Esophagus muscularis mucosa (tissue), 3 donors: ENCODE measurements at regions not wholly inside any gene's neighbourhood (a gene's known extent, or its start where the extent isn't known, plus 50 kb on each side); places are given as distances from the start of the nearest gene placed in this dataset.

Experiments
- POLR2A ChIP-seq: fragments of 450-650 bp; IDR thresholded peaks from one replicate; pipeline ENCODE4 v1.6.1; 2017; ENCODE audit warnings: antibody characterized with exemption, moderate library complexity, mild to moderate bottlenecking, low read depth
- POLR2AphosphoS5 ChIP-seq, 2 donors: sonication (generic); formaldehyde crosslinking; IDR thresholded peaks; one replicate each; pipeline ENCODE4 v1.6.1; 2017; ENCODE audit warnings: antibody characterized with exemption in 2 of 2
- TF ChIP-seq, protein P1 (sequence below), 3 experiments: fragments of 200-600 bp in 2 of 3; fragments of 450-650 bp in 1 of 3; sonication (generic) in 2 of 3; IDR thresholded peaks; one replicate each; pipeline ENCODE4 v1.5.1; 2017 to 2019; ENCODE audit warnings: antibody characterized with exemption in 3 of 3, mild to moderate bottlenecking in 2 of 3, moderate library complexity in 1 of 3

DNA sequence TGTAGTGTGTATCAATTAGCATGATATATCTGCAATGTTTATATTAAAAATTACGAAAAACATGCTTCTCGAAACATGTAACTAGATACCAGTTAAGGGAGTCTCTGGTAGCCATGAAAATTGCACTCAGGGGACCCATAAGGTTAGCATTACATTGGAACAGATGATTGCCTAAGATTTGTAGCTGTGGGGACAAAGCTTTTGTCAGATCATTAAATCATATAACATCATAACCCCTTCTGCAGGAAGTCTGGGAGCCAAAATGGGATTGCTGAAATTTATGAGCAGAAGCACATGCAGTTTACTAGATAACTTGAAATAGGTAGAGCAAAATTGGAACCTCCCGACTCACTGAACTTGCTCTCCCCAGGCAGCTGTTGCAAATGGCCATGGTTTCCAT, 235.0 kb upstream of the IGFBP3 start:
- TF ChIP-seq, protein P1, sequence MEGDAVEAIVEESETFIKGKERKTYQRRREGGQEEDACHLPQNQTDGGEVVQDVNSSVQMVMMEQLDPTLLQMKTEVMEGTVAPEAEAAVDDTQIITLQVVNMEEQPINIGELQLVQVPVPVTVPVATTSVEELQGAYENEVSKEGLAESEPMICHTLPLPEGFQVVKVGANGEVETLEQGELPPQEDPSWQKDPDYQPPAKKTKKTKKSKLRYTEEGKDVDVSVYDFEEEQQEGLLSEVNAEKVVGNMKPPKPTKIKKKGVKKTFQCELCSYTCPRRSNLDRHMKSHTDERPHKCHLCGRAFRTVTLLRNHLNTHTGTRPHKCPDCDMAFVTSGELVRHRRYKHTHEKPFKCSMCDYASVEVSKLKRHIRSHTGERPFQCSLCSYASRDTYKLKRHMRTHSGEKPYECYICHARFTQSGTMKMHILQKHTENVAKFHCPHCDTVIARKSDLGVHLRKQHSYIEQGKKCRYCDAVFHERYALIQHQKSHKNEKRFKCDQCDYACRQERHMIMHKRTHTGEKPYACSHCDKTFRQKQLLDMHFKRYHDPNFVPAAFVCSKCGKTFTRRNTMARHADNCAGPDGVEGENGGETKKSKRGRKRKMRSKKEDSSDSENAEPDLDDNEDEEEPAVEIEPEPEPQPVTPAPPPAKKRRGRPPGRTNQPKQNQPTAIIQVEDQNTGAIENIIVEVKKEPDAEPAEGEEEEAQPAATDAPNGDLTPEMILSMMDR (IDR thresholded peaks at IDR 0.05): no peak
- TF ChIP-seq POLR2A (no peak), POLR2AphosphoS5 (IDR thresholded peaks at IDR 0.05) (no peak)
